ENCODE measurements at regions not wholly inside any gene's neighbourhood (a gene's known extent, or its start where the extent isn't known, plus 50 kb on each side); places are given as distances from the start of the nearest gene placed in this dataset.

DNA sequence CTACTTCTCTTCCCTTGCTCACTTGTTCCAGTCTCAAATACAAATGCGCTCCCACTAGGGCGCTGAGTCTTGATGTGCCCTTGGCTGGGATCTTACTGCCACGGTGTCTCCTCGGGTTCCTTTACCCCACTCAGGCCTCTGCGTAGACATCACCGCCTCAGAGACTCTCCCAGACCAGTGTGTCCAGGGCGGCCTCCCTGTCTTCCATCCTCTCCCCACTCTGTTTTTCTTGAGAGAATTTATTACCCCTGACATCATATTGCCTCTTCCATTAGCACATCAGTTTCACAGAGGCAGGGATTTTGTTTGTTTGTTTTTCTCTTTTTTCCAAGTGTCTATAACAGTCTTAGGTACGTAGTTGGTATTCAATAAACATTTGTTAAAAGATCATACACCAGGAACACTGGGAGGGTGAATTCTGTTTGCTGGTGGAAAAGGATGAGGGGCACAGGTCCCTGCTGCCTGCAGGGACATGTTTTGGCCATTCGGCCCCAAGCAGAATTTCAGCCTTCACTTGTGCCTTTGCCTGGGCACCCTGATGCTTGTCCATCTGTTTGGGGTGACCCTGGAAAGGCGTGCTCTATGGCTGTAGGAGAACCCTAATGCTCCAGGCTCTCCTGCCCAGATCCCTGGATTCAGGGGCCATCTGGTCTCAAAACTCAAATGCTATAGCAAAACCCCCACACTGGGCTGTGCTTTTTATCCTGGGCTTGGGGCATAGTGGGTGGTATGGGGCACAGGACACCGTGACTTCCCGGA is 55.0 kb downstream of the RPL37A start:
- TF ChIP-seq EZH2 (IDR thresholded peaks at IDR 0.05; ENCODE audit: low read depth): no peak
- TF ChIP-seq, protein P1, sequence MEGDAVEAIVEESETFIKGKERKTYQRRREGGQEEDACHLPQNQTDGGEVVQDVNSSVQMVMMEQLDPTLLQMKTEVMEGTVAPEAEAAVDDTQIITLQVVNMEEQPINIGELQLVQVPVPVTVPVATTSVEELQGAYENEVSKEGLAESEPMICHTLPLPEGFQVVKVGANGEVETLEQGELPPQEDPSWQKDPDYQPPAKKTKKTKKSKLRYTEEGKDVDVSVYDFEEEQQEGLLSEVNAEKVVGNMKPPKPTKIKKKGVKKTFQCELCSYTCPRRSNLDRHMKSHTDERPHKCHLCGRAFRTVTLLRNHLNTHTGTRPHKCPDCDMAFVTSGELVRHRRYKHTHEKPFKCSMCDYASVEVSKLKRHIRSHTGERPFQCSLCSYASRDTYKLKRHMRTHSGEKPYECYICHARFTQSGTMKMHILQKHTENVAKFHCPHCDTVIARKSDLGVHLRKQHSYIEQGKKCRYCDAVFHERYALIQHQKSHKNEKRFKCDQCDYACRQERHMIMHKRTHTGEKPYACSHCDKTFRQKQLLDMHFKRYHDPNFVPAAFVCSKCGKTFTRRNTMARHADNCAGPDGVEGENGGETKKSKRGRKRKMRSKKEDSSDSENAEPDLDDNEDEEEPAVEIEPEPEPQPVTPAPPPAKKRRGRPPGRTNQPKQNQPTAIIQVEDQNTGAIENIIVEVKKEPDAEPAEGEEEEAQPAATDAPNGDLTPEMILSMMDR (conservative IDR thresholded peaks at IDR 0.05): no peak
- no peak overlapping the region for H2AFZ ChIP-seq
- no peaks in the 10 kb centered on the region for H3K4me1 ChIP-seq (replicated peaks; ENCODE audit: insufficient read depth)
- no peak for DNase-seq
- H3K27me3 ChIP-seq (ENCODE audit: insufficient read depth, low read depth): no peaks in the 10 kb centered on the region
- no peaks in the 10 kb centered on the region for H3K79me2 ChIP-seq (ENCODE audit: low read depth)
- ChIA-PET POLR2A (ENCODE audit: unreplicated experiment) (no interaction called here), CTCF (no interaction called here)
- no peak overlapping the region for H3K27ac ChIP-seq
- H3K9me2 ChIP-seq (ENCODE audit: insufficient read depth): no peaks in the 10 kb centered on the region
- H3K36me3 ChIP-seq (ENCODE audit: low read depth): no peaks in the 10 kb centered on the region
- no peaks in the 10 kb centered on the region for H4K20me1 ChIP-seq (ENCODE audit: insufficient read depth)
- no peaks in the 10 kb centered on the region for H3K9me3 ChIP-seq (ENCODE audit: insufficient read depth, low read depth)
- no peak overlapping the region for H3K4me2 ChIP-seq
- intact Hi-C loops (cut with micrococcal nuclease; ENCODE audit: unreplicated experiment): no loop called here
- no TSS peak for BruUV-seq (replicated peaks)
- no peak overlapping the region for H3K4me3 ChIP-seq
- no peaks in the 10 kb centered on the region for H3F3A ChIP-seq (ENCODE audit: insufficient read depth, low read depth)

DNA sequence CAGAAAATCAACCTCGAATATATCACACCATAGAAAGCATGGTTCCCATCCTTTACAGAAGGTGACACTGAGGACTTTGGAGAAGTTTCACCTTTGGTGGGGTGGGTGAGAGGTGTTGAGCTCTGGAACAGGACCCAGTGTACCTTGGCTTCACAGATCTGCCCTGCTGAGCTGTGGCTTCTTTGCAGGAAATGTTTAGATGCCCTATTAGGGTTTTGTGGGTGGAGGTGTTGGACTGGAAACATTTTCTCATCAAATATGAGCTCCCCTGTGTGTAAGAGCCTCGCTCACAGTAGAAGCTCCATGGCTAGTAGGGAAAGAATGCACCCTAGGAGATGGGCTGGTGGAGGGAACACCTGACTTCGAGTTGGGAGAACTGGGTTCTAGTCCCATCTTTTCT is 55.6 kb downstream of the RPL37A start:
- no peak overlapping the region for H2AFZ ChIP-seq
- no peaks in the 10 kb centered on the region for H3K9me2 ChIP-seq (ENCODE audit: insufficient read depth)
- no peak overlapping the region for H3K27ac ChIP-seq
- no peaks in the 10 kb centered on the region for H3K27me3 ChIP-seq (ENCODE audit: insufficient read depth, low read depth)
- ChIA-PET POLR2A (ENCODE audit: unreplicated experiment) (no interaction called here), CTCF (no interaction called here)
- no peaks in the 10 kb centered on the region for H3K4me1 ChIP-seq (replicated peaks; ENCODE audit: insufficient read depth)
- no peak for DNase-seq
- H3K36me3 ChIP-seq (ENCODE audit: low read depth): no peaks in the 10 kb centered on the region
- TF ChIP-seq, protein P1 (conservative IDR thresholded peaks at IDR 0.05): no peak
- no peak for TF ChIP-seq EZH2 (IDR thresholded peaks at IDR 0.05; ENCODE audit: low read depth)
- no peaks in the 10 kb centered on the region for H4K20me1 ChIP-seq (ENCODE audit: insufficient read depth)
- no peaks in the 10 kb centered on the region for H3K9me3 ChIP-seq (ENCODE audit: insufficient read depth, low read depth)
- H3K4me3 ChIP-seq: no peak overlapping the region
- no TSS peak for BruUV-seq (replicated peaks)
- no peaks in the 10 kb centered on the region for H3F3A ChIP-seq (ENCODE audit: insufficient read depth, low read depth)
- intact Hi-C loops (cut with micrococcal nuclease; ENCODE audit: unreplicated experiment): no loop called here
- H3K4me2 ChIP-seq: no peak overlapping the region
- H3K79me2 ChIP-seq (ENCODE audit: low read depth): no peaks in the 10 kb centered on the region

DNA sequence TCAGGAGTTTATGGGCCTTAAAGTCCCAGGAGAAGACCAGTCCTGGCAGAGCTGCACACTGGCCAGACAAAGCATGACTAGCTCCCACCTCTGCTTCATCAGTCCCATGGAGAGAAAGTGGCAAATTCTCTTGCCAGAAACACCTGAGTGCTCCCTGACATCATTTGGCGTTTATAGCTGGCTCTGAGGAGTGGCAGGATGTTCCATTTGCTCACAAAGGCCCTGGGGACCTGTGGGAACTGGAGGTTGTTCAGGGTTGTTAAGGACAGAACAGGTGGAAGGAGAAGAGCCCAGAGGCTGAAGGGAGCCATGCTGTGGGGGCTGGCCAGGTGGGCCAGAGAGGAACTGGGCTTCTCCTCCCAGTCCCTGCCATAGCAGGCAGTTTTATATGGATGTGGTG is 56.1 kb downstream of the RPL37A start:
- no TSS peak for BruUV-seq (replicated peaks)
- no peak for DNase-seq
- CTCF ChIA-PET: no interaction called here
- intact Hi-C loops (cut with micrococcal nuclease; ENCODE audit: unreplicated experiment): no loop called here
- H3K4me2 ChIP-seq: no peak overlapping the region
- no peaks in the 10 kb centered on the region for H3K36me3 ChIP-seq (ENCODE audit: low read depth)
- H3K27me3 ChIP-seq (ENCODE audit: insufficient read depth, low read depth): no peaks in the 10 kb centered on the region
- no peaks in the 10 kb centered on the region for H3K9me2 ChIP-seq (ENCODE audit: insufficient read depth)
- POLR2A ChIA-PET (ENCODE audit: unreplicated experiment): no interaction called here
- H4K20me1 ChIP-seq (ENCODE audit: insufficient read depth): no peaks in the 10 kb centered on the region
- no peaks in the 10 kb centered on the region for H3F3A ChIP-seq (ENCODE audit: insufficient read depth, low read depth)
- no peaks in the 10 kb centered on the region for H3K9me3 ChIP-seq (ENCODE audit: insufficient read depth, low read depth)
- no peak overlapping the region for H3K4me3 ChIP-seq
- H2AFZ ChIP-seq: no peak overlapping the region
- H3K27ac ChIP-seq: no peak overlapping the region
- no peak for TF ChIP-seq EZH2 (IDR thresholded peaks at IDR 0.05; ENCODE audit: low read depth)
- TF ChIP-seq, protein P1 (conservative IDR thresholded peaks at IDR 0.05): no peak
- no peaks in the 10 kb centered on the region for H3K79me2 ChIP-seq (ENCODE audit: low read depth)
- no peaks in the 10 kb centered on the region for H3K4me1 ChIP-seq (replicated peaks; ENCODE audit: insufficient read depth)
